Smooth muscle cell (in vitro differentiated cells): ENCODE measurements at regions not wholly inside any gene's neighbourhood (a gene's known extent, or its start where the extent isn't known, plus 50 kb on each side); places are given as distances from the start of the nearest gene placed in this dataset.

Experiments used
- DNase-seq: peaks from one replicate; lab custom pipeline; 2025; ENCODE audit not compliant: unreplicated experiment; lab: John Stamatoyannopoulos, UW
- H2AFZ ChIP-seq: fragments of 200-600 bp; sonication (generic); 2 replicates; pipeline ENCODE4 v1.6.0; 2016; ENCODE audit warnings: antibody characterized with exemption, low read depth, mild to moderate bottlenecking
- H3F3A ChIP-seq: fragments of 200-600 bp; sonication (generic); 2 replicates; pipeline ENCODE4 v1.6.0; 2017; ENCODE audit warnings: antibody characterized with exemption, low read depth
- H3K27ac ChIP-seq: fragments of 200-600 bp; sonication (generic); 2 replicates; pipeline ENCODE4 v1.5.1; 2016; ENCODE audit warnings: low read depth, mild to moderate bottlenecking
- H3K27me3 ChIP-seq: fragments of 200-600 bp; sonication (generic); 2 replicates; pipeline ENCODE4 v1.6.1; 2016; ENCODE audit warnings: low read depth, mild to moderate bottlenecking
- H3K36me3 ChIP-seq: fragments of 200-600 bp; sonication (generic); 2 replicates; pipeline ENCODE4 v1.5.1; 2016; ENCODE audit warnings: low read depth
- H3K4me1 ChIP-seq: fragments of 200-600 bp; sonication (generic); 2 replicates; pipeline ENCODE4 v1.5.1; 2016; ENCODE audit warnings: low read depth
- H3K4me2 ChIP-seq: fragments of 200-600 bp; sonication (generic); 2 replicates; pipeline ENCODE4 v1.6.0; 2016; ENCODE audit warnings: mild to moderate bottlenecking
- H3K4me3 ChIP-seq: fragments of 200-600 bp; sonication (generic); 2 replicates; pipeline ENCODE4 v1.5.1; 2016; ENCODE audit warnings: mild to moderate bottlenecking
- H3K79me2 ChIP-seq: fragments of 200-600 bp; sonication (generic); 2 replicates; pipeline ENCODE4 v1.6.0; 2016; ENCODE audit warnings: low read depth, mild to moderate bottlenecking
- H3K9ac ChIP-seq: fragments of 200-600 bp; sonication (generic); 2 replicates; pipeline ENCODE4 v1.6.0; 2016; ENCODE audit warnings: low read depth
- H3K9me3 ChIP-seq: fragments of 200-600 bp; sonication (generic); replicated peaks from 2 replicates; pipeline ENCODE4 v1.5.1; 2016; ENCODE audit warnings: low read depth
- H4K20me1 ChIP-seq: fragments of 200-600 bp; sonication (generic); 2 replicates; pipeline ENCODE4 v1.6.0; 2016; ENCODE audit warnings: low read depth
- CTCF ChIP-seq: fragments of 200-600 bp; sonication (generic); IDR thresholded peaks from 2 replicates; pipeline ENCODE4 v1.5.1; 2017; ENCODE audit warnings: borderline replicate concordance, mild to moderate bottlenecking, antibody characterized with exemption; ENCODE audit not compliant: insufficient read depth, poor library complexity, severe bottlenecking
- WGBS: methylation state at CpG from one replicate; pipeline ENCODE4 v1.1.7; 2016; ENCODE audit warnings: low lambda C conversion rate; 5-methylcytosine and 5-hydroxymethylcytosine counted together

- Histone ChIP-seq H3F3A (no peaks in the 10 kb centered on the region), H3K27me3 (no peaks in the 10 kb centered on the region), H3K9me3 (no peaks in the 10 kb centered on the region), H3K4me1 (no peaks in the 10 kb centered on the region), H3K79me2 (no peaks in the 10 kb centered on the region), H3K9ac (no peak overlapping the region), H3K27ac (no peak overlapping the region), H3K4me2 (no peak overlapping the region), H3K4me3 (no peak overlapping the region), H3K36me3 (no peaks in the 10 kb centered on the region), H4K20me1 (no peaks in the 10 kb centered on the region), H2AFZ (no peak overlapping the region)
- WGBS: 69% methylated on average over 2 of the region's 2 CpGs
- no peak for TF ChIP-seq CTCF
- no peak for DNase-seq
Measured at GRCh38 chr12:41778934-41779333, 365.7 kb downstream of the GXYLT1 start.

- H4K20me1 ChIP-seq: no peaks in the 10 kb centered on the region
- H3F3A ChIP-seq: no peaks in the 10 kb centered on the region
- no peaks in the 10 kb centered on the region for H3K27me3 ChIP-seq
- 64% methylated on average over 9 of the region's 9 CpGs for WGBS
- H3K9ac ChIP-seq: no peak overlapping the region
- no peak for DNase-seq
- H3K27ac ChIP-seq: no peak overlapping the region
- H3K4me3 ChIP-seq: no peak overlapping the region
- H3K4me2 ChIP-seq: no peak overlapping the region
- no peaks in the 10 kb centered on the region for H3K9me3 ChIP-seq
- no peak for TF ChIP-seq CTCF
- H3K36me3 ChIP-seq: no peaks in the 10 kb centered on the region
- H3K79me2 ChIP-seq: no peaks in the 10 kb centered on the region
- H2AFZ ChIP-seq: no peak overlapping the region
- no peaks in the 10 kb centered on the region for H3K4me1 ChIP-seq
Measured at GRCh38 chr12:41777064-41777790, 367.4 kb downstream of the GXYLT1 start.

- no peaks in the 10 kb centered on the region for H3F3A ChIP-seq
- no peaks in the 10 kb centered on the region for H3K36me3 ChIP-seq
- no peak overlapping the region for H3K4me2 ChIP-seq
- no peak for TF ChIP-seq CTCF
- no peak overlapping the region for H2AFZ ChIP-seq
- no peak for DNase-seq
- H3K4me3 ChIP-seq: no peak overlapping the region
- 98% methylated on average over 4 of the region's 4 CpGs for WGBS
- H3K9me3 ChIP-seq: no peaks in the 10 kb centered on the region
- no peak overlapping the region for H3K9ac ChIP-seq
- H4K20me1 ChIP-seq: no peaks in the 10 kb centered on the region
- no peak overlapping the region for H3K27ac ChIP-seq
- no peaks in the 10 kb centered on the region for H3K27me3 ChIP-seq
- no peaks in the 10 kb centered on the region for H3K79me2 ChIP-seq
- H3K4me1 ChIP-seq: no peaks in the 10 kb centered on the region
Measured at GRCh38 chr12:41772478-41772877, 372.2 kb downstream of the GXYLT1 start.

GRCh38 chr12:41769810-41770209 lies 374.9 kb downstream of the GXYLT1 start:
- Histone ChIP-seq H4K20me1 (no peaks in the 10 kb centered on the region), H3K79me2 (no peaks in the 10 kb centered on the region), H3K4me1 (no peaks in the 10 kb centered on the region), H3K9me3 (no peaks in the 10 kb centered on the region), H3K27ac (no peak overlapping the region), H3K4me3 (no peak overlapping the region), H3K27me3 (no peaks in the 10 kb centered on the region), H3F3A (no peaks in the 10 kb centered on the region), H2AFZ (no peak overlapping the region), H3K9ac (no peak overlapping the region), H3K4me2 (no peak overlapping the region), H3K36me3 (no peaks in the 10 kb centered on the region)
- no peak for TF ChIP-seq CTCF
- no peak for DNase-seq
- WGBS: 83% methylated on average over 1 of the region's 1 CpG
